Kidney capillary endothelial cell (primary cell): ENCODE measurements at regions not wholly inside any gene's neighbourhood (a gene's known extent, or its start where the extent isn't known, plus 50 kb on each side); places are given as distances from the start of the nearest gene placed in this dataset.
"Not testable (repeated sequence)": the region's sequence is repeated elsewhere in the genome, so short reads cannot be mapped to it uniquely, and the experiment has no call there.

Source experiments
- DNase-seq: peaks from one replicate; pipeline ENCODE4 v3.0.0-alpha.2; 2018; ENCODE audit warnings: low spot score

- DNase-seq, result no peak
Observed at GRCh38 chr3:159870723-159871122, 117.9 kb upstream of the IL12A start.

GRCh38 chr3:159872374-159873109 is 116.1 kb upstream of the IL12A start:
- peak; percentile 94 for DNase-seq

GRCh38 chr3:159875116-159875515 is 113.5 kb upstream of the IL12A start:
- DNase-seq, result no peak

- no peak for DNase-seq
Observed at GRCh38 chr3:159877924-159878323, 110.7 kb upstream of the IL12A start.

- DNase-seq, result no peak
Observed at GRCh38 chr3:159879146-159879545, 109.5 kb upstream of the IL12A start.

GRCh38 chr3:159879598-159879997 is 109.0 kb upstream of the IL12A start:
- no peak for DNase-seq

GRCh38 chr3:159881208-159881607 is 107.4 kb upstream of the IL12A start:
- DNase-seq, result no peak

GRCh38 chr3:159881828-159882309 is 106.8 kb upstream of the IL12A start:
- DNase-seq, result peak; percentile 78

GRCh38 chr3:159882367-159882766 is 106.3 kb upstream of the IL12A start:
- DNase-seq, result no peak

- peak; percentile 62 for DNase-seq
Observed at GRCh38 chr3:159882790-159883779, 105.5 kb upstream of the IL12A start.

- peak; percentile 35 for DNase-seq
Observed at GRCh38 chr3:159884661-159885402, 103.8 kb upstream of the IL12A start.

GRCh38 chr3:159886050-159886449 is 102.6 kb upstream of the IL12A start:
- DNase-seq, result no peak

GRCh38 chr3:159886530-159886929 is 102.1 kb upstream of the IL12A start:
- DNase-seq, result not testable (repeated sequence)

GRCh38 chr3:159887168-159887567 is 101.5 kb upstream of the IL12A start:
- no peak for DNase-seq

- no peak for DNase-seq
Observed at GRCh38 chr3:159887911-159888310, 100.7 kb upstream of the IL12A start.

- DNase-seq, result no peak
Observed at GRCh38 chr3:159892171-159892795, 96.4 kb upstream of the IL12A start.

- DNase-seq, result no peak
Observed at GRCh38 chr3:159892801-159893200, 95.8 kb upstream of the IL12A start.

- DNase-seq, result no peak
Observed at GRCh38 chr3:159894386-159894785, 94.2 kb upstream of the IL12A start.

- no peak for DNase-seq
Observed at GRCh38 chr3:159895430-159895829, 93.2 kb upstream of the IL12A start.

- no peak for DNase-seq
Observed at GRCh38 chr3:159896543-159896942, 92.1 kb upstream of the IL12A start.

GRCh38 chr3:159897331-159898075 is 91.1 kb upstream of the IL12A start:
- no peak for DNase-seq
